Vagina (tissue), 2 donors: ENCODE measurements at regions not wholly inside any gene's neighbourhood (a gene's known extent, or its start where the extent isn't known, plus 50 kb on each side); places are given as distances from the start of the nearest gene placed in this dataset.

Experiments
- CTCF ChIP-seq, 3 experiments: fragments of 450-650 bp in 2 of 3; fragments of 200-600 bp in 1 of 3; sonication (generic) in 1 of 3; IDR thresholded peaks; one replicate each; pipeline ENCODE4 v1.5.1; 2017 to 2019; ENCODE audit warnings: antibody characterized with exemption in 3 of 3, mild to moderate bottlenecking in 2 of 3, moderate library complexity in 2 of 3
- POLR2A ChIP-seq, 2 donors: fragments of 450-650 bp; IDR thresholded peaks; one replicate each; pipeline ENCODE4 v1.6.1; 2017; ENCODE audit warnings: antibody characterized with exemption in 2 of 2, mild to moderate bottlenecking in 2 of 2, moderate library complexity in 2 of 2
- POLR2AphosphoS5 ChIP-seq, 2 donors: sonication (generic); formaldehyde crosslinking; IDR thresholded peaks; one replicate each; pipeline ENCODE4 v1.9.0; 2017; ENCODE audit warnings: antibody characterized with exemption in 2 of 2, mild to moderate bottlenecking in 2 of 2, low read depth in 1 of 2; ENCODE audit not compliant: insufficient read depth in 1 of 2

- TF ChIP-seq POLR2A (IDR thresholded peaks at IDR 0.05) (no peak), CTCF (IDR thresholded peaks at IDR 0.05) (no peak), POLR2AphosphoS5 (IDR thresholded peaks at IDR 0.05; ENCODE audit: insufficient read depth in 1 of 2, low read depth in 1 of 2) (no peak)
Observed at GRCh38 chr5:20266066-20266465, 278.1 kb upstream of the CDH18 start.
